CD14-positive monocyte (primary cell): ENCODE measurements at regions not wholly inside any gene's neighbourhood (a gene's known extent, or its start where the extent isn't known, plus 50 kb on each side); places are given as distances from the start of the nearest gene placed in this dataset.

Experiments
- DNase-seq, 3 donors: peaks; one replicate each; pipeline ENCODE4 v3.0.0-alpha.2; 2011 to 2022
- H2AFZ ChIP-seq: 2 replicates; pipeline ENCODE4 v1.6.0; 2012; ENCODE audit warnings: mild to moderate bottlenecking, low read depth, low read length, inconsistent platforms; ENCODE audit not compliant: insufficient read depth, poor library complexity, severe bottlenecking
- H3K27ac ChIP-seq, 2 donors: 1 replicate in 1 of 2; 2 replicates in 1 of 2; pipeline ENCODE4 v1.5.1; 2012 to 2013; ENCODE audit warnings: low read length in 2 of 2, control low read depth in 1 of 2, inconsistent platforms in 1 of 2, low read depth in 1 of 2, mild to moderate bottlenecking in 1 of 2
- H3K27me3 ChIP-seq, 2 donors: one replicate each; pipeline versions ENCODE4 v1.6.0 to v1.6.1; 2011 to 2013; ENCODE audit warnings: low read length in 2 of 2; ENCODE audit not compliant: control insufficient read depth in 2 of 2, insufficient read depth in 2 of 2
- H3K36me3 ChIP-seq, 2 donors: replicated peaks in 1 of 2; 1 replicate in 1 of 2; 2 replicates in 1 of 2; pipeline versions ENCODE4 v1.5.1 to v1.6.1; 2012 to 2013; ENCODE audit warnings: low read length in 2 of 2, control low read depth in 1 of 2, inconsistent platforms in 1 of 2, mild to moderate bottlenecking in 1 of 2; ENCODE audit not compliant: insufficient read depth in 2 of 2, control insufficient read depth in 1 of 2
- H3K4me1 ChIP-seq, 2 donors: 1 replicate in 1 of 2; 2 replicates in 1 of 2; pipeline versions ENCODE4 v1.5.1 to v1.6.1; 2012 to 2013; ENCODE audit warnings: low read length in 2 of 2, control low read depth in 1 of 2, inconsistent platforms in 1 of 2, mild to moderate bottlenecking in 1 of 2, moderate library complexity in 1 of 2; ENCODE audit not compliant: insufficient read depth in 2 of 2, control insufficient read depth in 1 of 2
- H3K4me2 ChIP-seq: replicated peaks from 2 replicates; pipeline ENCODE3; 2012; ENCODE audit warnings: low read length, moderate library complexity, mild to moderate bottlenecking; ENCODE audit not compliant: poor library complexity, severe bottlenecking; ENCODE audit errors: extremely low read depth
- H3K4me3 ChIP-seq, 3 experiments: fragments of 200-600 bp in 1 of 3; sonication (generic) in 1 of 3; replicated peaks in 1 of 3; 1 replicate in 2 of 3; 2 replicates in 1 of 3; pipeline ENCODE4 v1.5.1; 2011 to 2013; ENCODE audit warnings: low read length in 3 of 3, mild to moderate bottlenecking in 3 of 3, control low read depth in 2 of 3, low read depth in 2 of 3, inconsistent platforms in 1 of 3, moderate library complexity in 1 of 3
- H3K79me2 ChIP-seq: 2 replicates; pipeline ENCODE4 v1.6.0; 2012; ENCODE audit warnings: mild to moderate bottlenecking, control low read depth, inconsistent platforms, low read length, moderate library complexity; ENCODE audit not compliant: insufficient read depth
- H3K9ac ChIP-seq: 2 replicates; pipeline ENCODE4 v1.6.0; 2017; ENCODE audit warnings: low read length, mild to moderate bottlenecking; ENCODE audit not compliant: insufficient read depth, poor library complexity, severe bottlenecking
- H3K9me3 ChIP-seq, 2 donors: replicated peaks in 1 of 2; 1 replicate in 1 of 2; 2 replicates in 1 of 2; pipeline versions ENCODE4 v1.5.1 to v1.6.1; 2012 to 2013; ENCODE audit warnings: low read length in 2 of 2, control low read depth in 1 of 2; ENCODE audit not compliant: control insufficient read depth in 1 of 2, insufficient read depth in 1 of 2
- H4K20me1 ChIP-seq: 2 replicates; pipeline ENCODE4 v1.6.0; 2012; ENCODE audit warnings: mild to moderate bottlenecking, low read length, control low read depth, moderate library complexity; ENCODE audit not compliant: insufficient read depth
- H3K27ac Mint-ChIP-seq, 7 donors: one replicate each; pipeline ENCODE4 v1.8.0; 2020; ENCODE audit warnings: mild to moderate bottlenecking in 7 of 7, mixed read lengths in 7 of 7, moderate library complexity in 6 of 7, inconsistent platforms in 2 of 7
- H3K27me3 Mint-ChIP-seq, 3 donors: one replicate each; pipeline ENCODE4 v1.8.0; 2021 to 2022; ENCODE audit warnings: low read depth in 3 of 3, mild to moderate bottlenecking in 3 of 3, mixed read lengths in 3 of 3, moderate library complexity in 3 of 3, inconsistent platforms in 1 of 3
- H3K36me3 Mint-ChIP-seq, 2 donors: one replicate each; pipeline ENCODE4 v1.8.0; 2020; ENCODE audit warnings: mixed read lengths in 2 of 2, inconsistent platforms in 1 of 2, mild to moderate bottlenecking in 1 of 2
- H3K4me1 Mint-ChIP-seq: one replicate; pipeline ENCODE4 v1.8.0; 2020; ENCODE audit warnings: mild to moderate bottlenecking, mixed read lengths
- H3K4me3 Mint-ChIP-seq, 2 donors: one replicate each; pipeline ENCODE4 v1.8.0; 2020; ENCODE audit warnings: mild to moderate bottlenecking in 2 of 2, mixed read lengths in 2 of 2, moderate library complexity in 1 of 2
- H3K9me3 Mint-ChIP-seq, 7 donors: one replicate each; pipeline ENCODE4 v1.8.0; 2020 to 2022; ENCODE audit warnings: mixed read lengths in 7 of 7, mild to moderate bottlenecking in 6 of 7, moderate library complexity in 6 of 7, inconsistent platforms in 2 of 7
- CTCF ChIP-seq: fragments of 200-600 bp; IDR thresholded peaks from one replicate; pipeline ENCODE4 v1.8.0; 2022; ENCODE audit warnings: antibody characterized with exemption, mild to moderate bottlenecking
- WGBS: methylation state at CpG from one replicate; pipeline ENCODE4 v1.1.5; 2013; ENCODE audit warnings: missing lambda C conversion rate; ENCODE audit not compliant: insufficient coverage; 5-methylcytosine and 5-hydroxymethylcytosine counted together
- intact Hi-C, 2 donors: fragments of 100-400 bp; cut with micrococcal nuclease; formaldehyde crosslinking; loops; one replicate each; pipeline versions ENCODE4 v1.15.0 to v1.15.1; 2023

- Histone ChIP-seq H3K4me3 (no peak overlapping the region), H3K9me3 (no peaks in the 10 kb centered on the region), H4K20me1 (no peaks in the 10 kb centered on the region), H3K4me1 (no peaks in the 10 kb centered on the region), H3K9ac (no peak overlapping the region), H2AFZ (peak overlapping the region; percentile 50), H3K4me2 (no peak overlapping the region), H3K27me3 (no peaks in the 10 kb centered on the region), H3K36me3 (no peaks in the 10 kb centered on the region), H3K79me2 (no peaks in the 10 kb centered on the region), H3K27ac (no peak overlapping the region)
- intact Hi-C loops: no loop called here
- Mint-ChIP-seq H3K36me3 (no peaks in the 10 kb centered on the region), H3K4me3 (no peak overlapping the region), H3K9me3 (no peaks in the 10 kb centered on the region), H3K27me3 (peaks cover 0 to 6% (median 1%) of the 10 kb centered on the region in 3 donors), H3K4me1 (peaks cover 14% of the 10 kb centered on the region), H3K27ac (no peak overlapping the region)
- WGBS: 94% methylated on average over 4 of the region's 8 CpGs
- TF ChIP-seq CTCF: no peak
- DNase-seq: no peak
These were observed 97.0 kb upstream of the SLC35G4 start for GRCh38 chr18:11512096-11513025.

GRCh38 chr18:11511434-11512095 lies 97.8 kb upstream of the SLC35G4 start:
- Histone ChIP-seq H3K27ac (no peak overlapping the region), H3K9me3 (no peaks in the 10 kb centered on the region), H3K4me1 (no peaks in the 10 kb centered on the region), H3K9ac (no peak overlapping the region), H3K79me2 (no peaks in the 10 kb centered on the region), H3K27me3 (no peaks in the 10 kb centered on the region), H3K4me2 (no peak overlapping the region), H3K36me3 (no peaks in the 10 kb centered on the region), H4K20me1 (no peaks in the 10 kb centered on the region), H3K4me3 (no peak overlapping the region), H2AFZ (peak overlapping the region; percentile 50)
- TF ChIP-seq CTCF: no peak
- intact Hi-C loops: no loop called here
- Mint-ChIP-seq H3K4me3 (peak overlapping the region; percentile 0 to 11), H3K9me3 (no peaks in the 10 kb centered on the region), H3K27me3 (peaks cover 0 to 6% (median 3%) of the 10 kb centered on the region in 3 donors), H3K27ac (peak overlapping the region in 2 of 7 donors; percentile 2 to 4), H3K4me1 (peaks cover 14% of the 10 kb centered on the region), H3K36me3 (no peaks in the 10 kb centered on the region)
- DNase-seq: no peak
- WGBS: 100% methylated on average over 1 of the region's 6 CpGs
